H9 (cell line): ENCODE measurements at regions not wholly inside any gene's neighbourhood (a gene's known extent, or its start where the extent isn't known, plus 50 kb on each side); places are given as distances from the start of the nearest gene placed in this dataset.

Experiments used
- DNase-seq: peaks from one replicate; pipeline ENCODE4 v3.0.0-alpha.2; 2017
- H2AFZ ChIP-seq: one replicate; pipeline ENCODE4 v1.6.1; 2013; ENCODE audit warnings: mild to moderate bottlenecking, low read length, control low read depth, moderate library complexity
- H2AK5ac ChIP-seq: 2 replicates; pipeline ENCODE4 v1.6.1; 2013; ENCODE audit warnings: low read length, control low read depth, mixed read lengths; ENCODE audit not compliant: insufficient read length
- H2BK120ac ChIP-seq: one replicate; pipeline ENCODE4 v1.6.1; 2013; ENCODE audit warnings: low read depth, mild to moderate bottlenecking, low read length, control low read depth, inconsistent platforms; ENCODE audit not compliant: poor library complexity, severe bottlenecking
- H2BK12ac ChIP-seq: 2 replicates; pipeline ENCODE4 v1.6.1; 2013; ENCODE audit warnings: low read length, control low read depth, mixed read lengths, low read depth; ENCODE audit not compliant: insufficient read length
- H2BK15ac ChIP-seq: 2 replicates; pipeline ENCODE4 v1.6.1; 2013; ENCODE audit warnings: low read depth, low read length, control low read depth
- H2BK20ac ChIP-seq: one replicate; pipeline ENCODE4 v1.6.1; 2013; ENCODE audit warnings: low read depth, mild to moderate bottlenecking, low read length, control low read depth, inconsistent platforms; ENCODE audit not compliant: poor library complexity, severe bottlenecking
- H2BK5ac ChIP-seq: 2 replicates; pipeline ENCODE4 v1.6.1; 2013; ENCODE audit warnings: low read length, control low read depth, mixed read lengths; ENCODE audit not compliant: insufficient read length
- H3K14ac ChIP-seq: 2 replicates; pipeline ENCODE4 v1.6.1; 2013; ENCODE audit warnings: low read length, control low read depth; ENCODE audit not compliant: insufficient read depth
- H3K18ac ChIP-seq: 2 replicates; pipeline ENCODE4 v1.6.1; 2013; ENCODE audit warnings: low read depth, mild to moderate bottlenecking, mixed read lengths, low read length, control low read depth; ENCODE audit not compliant: insufficient read length
- H3K23ac ChIP-seq: 2 replicates; pipeline ENCODE4 v1.6.1; 2013; ENCODE audit warnings: low read length, control low read depth, mixed read lengths, low read depth; ENCODE audit not compliant: insufficient read length
- H3K23me2 ChIP-seq: 2 replicates; pipeline ENCODE4 v1.6.1; 2013; ENCODE audit warnings: low read depth, mild to moderate bottlenecking, mixed read lengths, low read length, control low read depth; ENCODE audit not compliant: insufficient read length, poor library complexity, severe bottlenecking
- H3K27ac ChIP-seq: 2 replicates; pipeline ENCODE4 v1.5.1; 2013; ENCODE audit warnings: low read length, control low read depth, mixed read lengths, low read depth; ENCODE audit not compliant: insufficient read length
- H3K27me3 ChIP-seq: 2 replicates; pipeline ENCODE4 v1.6.1; 2013; ENCODE audit warnings: low read length, control low read depth, inconsistent platforms; ENCODE audit not compliant: insufficient read depth
- H3K4ac ChIP-seq: 2 replicates; pipeline ENCODE4 v1.6.1; 2013; ENCODE audit warnings: low read depth, mild to moderate bottlenecking, control low read depth, inconsistent platforms, low read length, moderate library complexity
- H3K4me1 ChIP-seq: 2 replicates; pipeline ENCODE4 v1.6.1; 2013; ENCODE audit warnings: low read length, control low read depth, inconsistent platforms; ENCODE audit not compliant: insufficient read depth
- H3K4me2 ChIP-seq: 2 replicates; pipeline ENCODE4 v1.6.1; 2013; ENCODE audit warnings: low read length, control low read depth, mixed read lengths; ENCODE audit not compliant: insufficient read length, insufficient read depth
- H3K56ac ChIP-seq: 2 replicates; pipeline ENCODE4 v1.6.1; 2013; ENCODE audit warnings: low read depth, mild to moderate bottlenecking, mixed read lengths, low read length, control low read depth; ENCODE audit not compliant: insufficient read length
- H3K79me1 ChIP-seq: 2 replicates; pipeline ENCODE4 v1.6.1; 2013; ENCODE audit warnings: low read depth, mild to moderate bottlenecking, moderate library complexity, low read length, control low read depth, inconsistent platforms; ENCODE audit not compliant: insufficient read depth, poor library complexity, severe bottlenecking
- H3K79me2 ChIP-seq: 2 replicates; pipeline ENCODE4 v1.6.1; 2013; ENCODE audit warnings: low read length, control low read depth, inconsistent platforms; ENCODE audit not compliant: insufficient read depth
- H3K9ac ChIP-seq: 2 replicates; pipeline ENCODE4 v1.6.1; 2013; ENCODE audit warnings: low read length, control low read depth, mixed read lengths; ENCODE audit not compliant: insufficient read length; ENCODE audit errors: extremely low read depth
- H3K9me3 ChIP-seq: one replicate; pipeline ENCODE4 v1.6.1; 2013; ENCODE audit warnings: low read depth, low read length, inconsistent platforms; ENCODE audit not compliant: control insufficient read depth
- H3T11ph ChIP-seq: one replicate; pipeline ENCODE4 v1.6.1; 2013; ENCODE audit warnings: mild to moderate bottlenecking, low read length, control low read depth, inconsistent platforms
- H4K20me1 ChIP-seq: one replicate; pipeline ENCODE4 v1.6.1; 2013; ENCODE audit not compliant: control insufficient read depth, insufficient read length, insufficient read depth
- H4K5ac ChIP-seq: 2 replicates; pipeline ENCODE4 v1.6.1; 2013; ENCODE audit warnings: low read depth, mild to moderate bottlenecking, mixed read lengths, low read length, control low read depth; ENCODE audit not compliant: insufficient read length
- H4K8ac ChIP-seq: replicated peaks from 2 replicates; pipeline ENCODE4 v1.6.1; 2013; ENCODE audit warnings: low read length, control low read depth, mixed read lengths, low read depth; ENCODE audit not compliant: insufficient read length
- H4K91ac ChIP-seq: 2 replicates; pipeline ENCODE4 v1.6.1; 2013; ENCODE audit warnings: low read depth, mild to moderate bottlenecking, moderate library complexity, mixed read lengths, low read length, control low read depth; ENCODE audit not compliant: insufficient read length
- H3K27ac Mint-ChIP-seq, 3 experiments: 2 replicates in 2 of 3; 3 replicates in 1 of 3; pipeline ENCODE4 v1.8.0; 2020 to 2021; ENCODE audit warnings: mixed read lengths in 3 of 3, mild to moderate bottlenecking in 1 of 3, moderate library complexity in 1 of 3
- H3K27me3 Mint-ChIP-seq: 2 replicates; pipeline ENCODE4 v1.8.0; 2021; ENCODE audit warnings: low read depth, mild to moderate bottlenecking, moderate library complexity, mixed read lengths
- H3K36me3 Mint-ChIP-seq, 3 experiments: 2 replicates in 2 of 3; 3 replicates in 1 of 3; pipeline ENCODE4 v1.8.0; 2020 to 2021; ENCODE audit warnings: low read depth in 3 of 3, mixed read lengths in 3 of 3; ENCODE audit not compliant: insufficient read depth in 1 of 3
- H3K4me1 Mint-ChIP-seq, 2 experiments: 2 replicates each; pipeline ENCODE4 v1.8.0; 2020; ENCODE audit warnings: mixed read lengths in 2 of 2
- H3K4me3 Mint-ChIP-seq, 2 experiments: 2 replicates in 1 of 2; 3 replicates in 1 of 2; pipeline ENCODE4 v1.8.0; 2020 to 2021; ENCODE audit warnings: mild to moderate bottlenecking in 2 of 2, mixed read lengths in 2 of 2, moderate library complexity in 1 of 2
- H3K9me3 Mint-ChIP-seq, 2 experiments: 2 replicates in 1 of 2; 3 replicates in 1 of 2; pipeline ENCODE4 v1.8.0; 2020; ENCODE audit warnings: mild to moderate bottlenecking in 2 of 2, mixed read lengths in 2 of 2, moderate library complexity in 1 of 2
- CTCF ChIP-seq: fragments of 200-600 bp; sonication (generic); conservative IDR thresholded peaks from 3 replicates; pipeline ENCODE4 v1.8.0; 2021; ENCODE audit warnings: antibody characterized with exemption, mild to moderate bottlenecking
- WGBS: extraction: QIAGEN DNeasy Blood & Tissue Kit; methylation state at CpG from one replicate; pipeline ENCODE4 v1.1.7; 2013; ENCODE audit warnings: missing lambda C conversion rate, low lambda C conversion rate, mixed read lengths; ENCODE audit not compliant: insufficient read length; ENCODE audit errors: extremely low coverage; 5-methylcytosine and 5-hydroxymethylcytosine counted together

DNA sequence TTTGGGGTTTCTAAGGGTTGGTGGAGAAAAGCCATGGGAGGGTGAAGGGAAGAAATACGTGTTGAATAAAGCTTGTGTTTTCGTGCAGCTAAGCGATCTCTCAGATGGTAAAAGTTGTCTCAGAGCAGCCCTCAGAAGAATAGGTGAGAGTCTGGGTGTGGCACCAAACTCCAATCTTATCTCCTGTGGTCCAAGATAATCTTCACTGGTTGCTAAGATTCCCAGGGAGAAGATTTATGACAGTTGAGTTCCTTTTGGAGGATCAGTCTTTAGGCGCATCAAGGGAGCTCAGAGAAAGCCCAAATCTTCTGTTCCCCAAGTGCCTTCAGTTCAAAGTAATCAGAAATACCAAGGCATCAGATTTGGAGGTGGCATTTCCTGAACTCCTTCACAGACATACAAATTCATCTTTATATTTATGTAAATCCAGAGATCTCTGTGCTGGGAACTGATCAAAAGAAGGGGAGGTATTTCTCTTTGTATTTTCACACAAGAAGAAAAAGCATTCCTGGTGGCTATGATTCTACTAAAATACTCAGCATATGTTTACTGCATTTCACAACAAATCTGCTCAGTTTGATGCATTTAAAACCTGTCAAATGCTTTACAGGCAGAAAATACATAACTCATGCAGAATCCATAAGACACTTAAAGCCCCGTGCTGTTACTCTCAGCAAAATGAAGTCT, 102.9 kb downstream of the ABCC12 start:
- DNase-seq: no peak
- Histone ChIP-seq H2BK15ac (no peak overlapping the region), H3K79me1 (no peaks in the 10 kb centered on the region), H3K23ac (no peak overlapping the region), H3K4me1 (no peaks in the 10 kb centered on the region; the same call in 1 of the 2 replicates), H2AFZ (no peak overlapping the region), H2BK12ac (no peak overlapping the region), H3K56ac (no peak overlapping the region), H2BK20ac (no peak overlapping the region), H3K9ac (no peak overlapping the region), H3K14ac (no peak overlapping the region), H3K4ac (no peak overlapping the region), H3T11ph (no peak overlapping the region), H3K23me2 (no peaks in the 10 kb centered on the region), H4K20me1 (no peaks in the 10 kb centered on the region), H3K27me3 (no peaks in the 10 kb centered on the region), H3K4me2 (no peak overlapping the region), H2BK5ac (no peak overlapping the region), H3K79me2 (no peaks in the 10 kb centered on the region), H2BK120ac (no peak overlapping the region), H4K8ac (no peak overlapping the region), H4K5ac (no peak overlapping the region), H3K27ac (no peak overlapping the region), H3K9me3 (no peaks in the 10 kb centered on the region), H3K18ac (no peak overlapping the region), H2AK5ac (no peak overlapping the region), H4K91ac (no peak overlapping the region)
- no peak overlapping the region for H3K4me3 Mint-ChIP-seq
- peaks cover 8% of the 10 kb centered on the region for H3K27me3 Mint-ChIP-seq
- no peak for TF ChIP-seq CTCF
- no peak overlapping the region for H3K27ac Mint-ChIP-seq
- peaks cover 31 to 47% of the 10 kb centered on the region in 2 experiments for H3K4me1 Mint-ChIP-seq
- WGBS: no CpG with 5 or more reads among the region's 5 CpGs
- no peaks in the 10 kb centered on the region for H3K9me3 Mint-ChIP-seq
- H3K36me3 Mint-ChIP-seq: no peaks in the 10 kb centered on the region
